Mesenchymal stem cell (in vitro differentiated cells and primary cell): ENCODE measurements at regions not wholly inside any gene's neighbourhood (a gene's known extent, or its start where the extent isn't known, plus 50 kb on each side); places are given as distances from the start of the nearest gene placed in this dataset.
A peak's percentile ranks its signal among the peaks of the same experiment; 100 is the strongest.

Experiments
- DNase-seq: peaks from one replicate; pipeline ENCODE4 v3.0.0-alpha.2; 2013
- H2AFZ ChIP-seq: one replicate; pipeline ENCODE4 v1.6.1; 2013; ENCODE audit warnings: low read depth, mild to moderate bottlenecking, control low read depth, inconsistent platforms, low read length, moderate library complexity
- H2AK5ac ChIP-seq: 2 replicates; pipeline ENCODE4 v1.6.1; 2013; ENCODE audit warnings: low read length, moderate library complexity, mild to moderate bottlenecking, inconsistent platforms; ENCODE audit not compliant: severe bottlenecking
- H2BK120ac ChIP-seq: one replicate; pipeline ENCODE4 v1.6.1; 2013; ENCODE audit warnings: low read depth, mild to moderate bottlenecking, inconsistent platforms, low read length, moderate library complexity
- H2BK12ac ChIP-seq, 2 experiments: one replicate each; pipeline ENCODE4 v1.6.1; 2013; ENCODE audit warnings: inconsistent platforms in 2 of 2, low read length in 2 of 2, mild to moderate bottlenecking in 2 of 2, moderate library complexity in 2 of 2, control low read depth in 1 of 2
- H2BK15ac ChIP-seq: one replicate; pipeline ENCODE4 v1.6.1; 2013; ENCODE audit warnings: mild to moderate bottlenecking, low read depth, inconsistent platforms; ENCODE audit not compliant: poor library complexity, severe bottlenecking
- H2BK5ac ChIP-seq: 2 replicates; pipeline ENCODE4 v1.6.1; 2013; ENCODE audit warnings: low read depth, mild to moderate bottlenecking, low read length, control low read depth, inconsistent platforms; ENCODE audit not compliant: poor library complexity, severe bottlenecking
- H3K14ac ChIP-seq, 2 experiments: one replicate each; pipeline ENCODE4 v1.6.1; 2013; ENCODE audit warnings: inconsistent platforms in 2 of 2, low read length in 2 of 2, control low read depth in 1 of 2, mild to moderate bottlenecking in 1 of 2, moderate library complexity in 1 of 2
- H3K18ac ChIP-seq, 2 experiments: one replicate each; pipeline ENCODE4 v1.6.1; 2013; ENCODE audit warnings: inconsistent platforms in 2 of 2, low read length in 2 of 2, control low read depth in 1 of 2, low read depth in 1 of 2, mild to moderate bottlenecking in 1 of 2
- H3K23ac ChIP-seq, 2 experiments: one replicate each; pipeline ENCODE4 v1.6.1; 2013; ENCODE audit warnings: inconsistent platforms in 2 of 2, low read length in 2 of 2, mild to moderate bottlenecking in 2 of 2, moderate library complexity in 2 of 2, control low read depth in 1 of 2
- H3K27ac ChIP-seq: 2 replicates; pipeline ENCODE4 v1.5.1; 2013; ENCODE audit warnings: mild to moderate bottlenecking, moderate library complexity, low read length, control low read depth, inconsistent platforms; ENCODE audit not compliant: poor library complexity, severe bottlenecking
- H3K27me3 ChIP-seq, 2 experiments: 2 replicates each; pipeline versions ENCODE4 v1.6.1 to v1.7.0; 2013; ENCODE audit warnings: low read length in 2 of 2, mild to moderate bottlenecking in 2 of 2, moderate library complexity in 2 of 2, control low read depth in 1 of 2, inconsistent platforms in 1 of 2; ENCODE audit not compliant: control insufficient read depth in 1 of 2, insufficient read depth in 1 of 2
- H3K36me3 ChIP-seq, 2 experiments: 2 replicates each; pipeline versions ENCODE4 v1.6.1 to v1.7.0; 2013; ENCODE audit warnings: low read length in 2 of 2, control low read depth in 1 of 2, inconsistent platforms in 1 of 2, low read depth in 1 of 2, mild to moderate bottlenecking in 1 of 2; ENCODE audit not compliant: insufficient read depth in 2 of 2, control insufficient read depth in 1 of 2
- H3K4ac ChIP-seq, 2 experiments: one replicate each; pipeline ENCODE4 v1.6.1; 2013; ENCODE audit warnings: inconsistent platforms in 2 of 2, low read length in 2 of 2, mild to moderate bottlenecking in 2 of 2, moderate library complexity in 2 of 2, control low read depth in 1 of 2, low read depth in 1 of 2
- H3K4me1 ChIP-seq: 2 replicates; pipeline ENCODE4 v1.6.1; 2013; ENCODE audit warnings: low read depth, low read length, control low read depth; ENCODE audit not compliant: control insufficient read depth, insufficient read depth
- H3K4me2 ChIP-seq: 2 replicates; pipeline ENCODE4 v1.6.1; 2013; ENCODE audit warnings: low read length, mild to moderate bottlenecking, inconsistent platforms; ENCODE audit not compliant: poor library complexity, severe bottlenecking
- H3K4me3 ChIP-seq, 2 experiments: 2 replicates each; pipeline versions ENCODE4 v1.5.1 to v1.7.0; 2013; ENCODE audit warnings: low read length in 2 of 2, mild to moderate bottlenecking in 2 of 2, control low read depth in 1 of 2, low read depth in 1 of 2; ENCODE audit not compliant: insufficient read depth in 1 of 2
- H3K79me1 ChIP-seq: replicated peaks from 2 replicates; pipeline ENCODE4 v1.6.1; 2013; ENCODE audit warnings: mild to moderate bottlenecking, control low read depth, low read length, inconsistent platforms; ENCODE audit not compliant: poor library complexity, severe bottlenecking
- H3K9ac ChIP-seq: 2 replicates; pipeline ENCODE4 v1.7.0; 2013; ENCODE audit warnings: mild to moderate bottlenecking, low read length, moderate library complexity
- H3K9me3 ChIP-seq: 2 replicates; pipeline ENCODE4 v1.7.0; 2013; ENCODE audit warnings: mild to moderate bottlenecking, low read length; ENCODE audit not compliant: control insufficient read depth
- H4K8ac ChIP-seq: one replicate; pipeline ENCODE4 v1.6.1; 2013; ENCODE audit warnings: inconsistent platforms, mild to moderate bottlenecking, low read length, moderate library complexity
- H4K91ac ChIP-seq: one replicate; pipeline ENCODE4 v1.6.1; 2013; ENCODE audit warnings: mild to moderate bottlenecking, low read length, inconsistent platforms
- WGBS: methylation state at CpG from one replicate; pipeline ENCODE4 v1.1.7; 2013; ENCODE audit warnings: mixed read lengths; 5-methylcytosine and 5-hydroxymethylcytosine counted together

DNA sequence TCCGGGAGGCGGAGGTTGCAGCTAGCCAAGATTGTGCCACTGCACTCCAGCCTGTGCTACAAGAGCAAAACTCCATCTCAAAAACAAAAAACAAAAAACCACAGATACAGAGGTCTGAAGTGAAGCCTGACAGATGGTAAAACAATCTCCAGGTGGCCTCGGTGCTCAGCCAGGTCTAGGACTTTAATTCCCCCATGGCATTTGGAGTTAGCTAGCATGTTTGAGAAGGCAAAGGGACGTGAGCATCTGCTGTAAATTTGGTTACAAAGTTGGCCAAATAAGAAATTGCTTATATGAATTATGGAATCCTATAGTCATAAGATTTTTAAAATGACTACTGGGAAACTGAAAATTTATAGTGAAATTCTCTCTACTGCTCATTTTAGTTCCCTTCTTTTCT is 98.3 kb upstream of the FMN2 start:
- no peak overlapping the region for H2BK15ac ChIP-seq
- WGBS: 86% methylated on average over 3 of the region's 4 CpGs

DNA sequence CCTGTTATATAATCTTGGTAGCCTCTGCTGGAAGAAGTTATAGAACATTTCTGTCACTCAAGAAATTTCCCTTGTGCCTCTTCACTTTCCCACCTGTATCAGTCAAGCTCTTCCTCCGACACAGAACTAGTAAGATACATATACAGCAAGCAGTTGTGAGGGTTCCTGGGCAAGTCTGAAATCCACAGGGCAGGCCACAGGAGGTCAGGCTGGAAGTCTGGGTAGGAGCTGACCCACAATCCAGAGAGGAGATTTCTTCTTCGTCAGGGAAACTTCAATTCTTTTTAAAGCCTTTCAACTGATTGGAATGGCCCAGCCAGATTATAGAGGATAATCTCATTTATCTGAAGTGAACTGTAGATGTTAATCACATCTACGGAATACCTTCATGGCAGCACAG is 96.4 kb upstream of the FMN2 start:
- H2AFZ ChIP-seq: no peak overlapping the region
- no peak overlapping the region for H3K4me3 ChIP-seq
- H3K27me3 ChIP-seq: peaks cover 6 to 78% of the 10 kb centered on the region in 2 experiments
- H2AK5ac ChIP-seq: no peak overlapping the region
- no peak overlapping the region for H3K4me2 ChIP-seq
- 43% methylated on average over 1 of the region's 3 CpGs for WGBS
- H3K4me1 ChIP-seq: no peaks in the 10 kb centered on the region
- H3K9me3 ChIP-seq: no peaks in the 10 kb centered on the region
- no peak overlapping the region for H4K8ac ChIP-seq
- no peaks in the 10 kb centered on the region for H3K79me1 ChIP-seq
- H3K23ac ChIP-seq: no peak overlapping the region
- no peak for DNase-seq
- no peaks in the 10 kb centered on the region for H3K36me3 ChIP-seq
- H3K4ac ChIP-seq: no peak overlapping the region
- no peak overlapping the region for H3K18ac ChIP-seq
- no peak overlapping the region for H2BK12ac ChIP-seq
- no peak overlapping the region for H3K14ac ChIP-seq
- H2BK120ac ChIP-seq: no peak overlapping the region
- H2BK5ac ChIP-seq: no peak overlapping the region
- H3K27ac ChIP-seq: no peak overlapping the region
- no peak overlapping the region for H4K91ac ChIP-seq
- H2BK15ac ChIP-seq: no peak overlapping the region
- no peak overlapping the region for H3K9ac ChIP-seq

More for the DNA sequence above, 98.3 kb upstream of the FMN2 start:
- no peak overlapping the region for H4K91ac ChIP-seq
- H2BK5ac ChIP-seq: no peak overlapping the region
- H2AFZ ChIP-seq: no peak overlapping the region
- H3K36me3 ChIP-seq: no peaks in the 10 kb centered on the region
- H3K27ac ChIP-seq: no peak overlapping the region
- H3K4ac ChIP-seq: no peak overlapping the region
- H4K8ac ChIP-seq: no peak overlapping the region
- H3K23ac ChIP-seq: no peak overlapping the region
- H3K9ac ChIP-seq: no peak overlapping the region
- H3K4me3 ChIP-seq: no peak overlapping the region
- H2BK12ac ChIP-seq: no peak overlapping the region
- H2AK5ac ChIP-seq: no peak overlapping the region
- no peaks in the 10 kb centered on the region for H3K4me1 ChIP-seq
- no peak overlapping the region for H3K14ac ChIP-seq
- H3K9me3 ChIP-seq: no peaks in the 10 kb centered on the region
- no peak overlapping the region for H3K4me2 ChIP-seq
- no peaks in the 10 kb centered on the region for H3K79me1 ChIP-seq
- H3K27me3 ChIP-seq: peaks cover 8 to 76% of the 10 kb centered on the region in 2 experiments
- H2BK120ac ChIP-seq: no peak overlapping the region
- DNase-seq: no peak
- H3K18ac ChIP-seq: no peak overlapping the region

DNA sequence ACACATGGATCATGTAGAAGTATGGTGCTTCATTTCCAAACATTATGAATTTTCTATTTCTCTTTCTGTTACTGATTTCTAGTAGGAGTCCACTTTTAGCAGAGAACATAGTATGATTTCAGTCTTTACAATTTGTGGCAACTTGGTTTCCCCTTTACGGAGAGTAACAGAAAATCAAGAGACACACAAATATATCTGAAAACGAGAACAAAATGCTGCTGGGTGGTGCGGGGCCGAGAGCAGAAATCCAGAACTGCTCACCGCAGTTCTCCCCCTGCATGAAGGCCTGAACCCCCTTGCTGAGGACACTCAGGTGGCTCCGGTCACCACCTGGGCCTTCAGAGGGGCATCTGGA is 94.5 kb upstream of the FMN2 start:
- Histone ChIP-seq H3K36me3 (no peaks in the 10 kb centered on the region), H2AK5ac (no peak overlapping the region), H2BK12ac (no peak overlapping the region), H3K4ac (no peak overlapping the region), H2BK15ac (no peak overlapping the region), H2BK5ac (no peak overlapping the region), H4K8ac (no peak overlapping the region), H3K9ac (no peak overlapping the region), H3K4me3 (no peak overlapping the region), H2BK120ac (no peak overlapping the region), H3K18ac (no peak overlapping the region), H3K79me1 (no peaks in the 10 kb centered on the region), H4K91ac (no peak overlapping the region), H2AFZ (no peak overlapping the region), H3K4me1 (no peaks in the 10 kb centered on the region), H3K27me3 (peaks cover 3 to 71% of the 10 kb centered on the region in 2 experiments), H3K4me2 (no peak overlapping the region), H3K9me3 (no peaks in the 10 kb centered on the region), H3K14ac (no peak overlapping the region), H3K27ac (no peak overlapping the region), H3K23ac (no peak overlapping the region)
- WGBS: 96% methylated on average over 6 of the region's 6 CpGs
- DNase-seq: no peak

DNA sequence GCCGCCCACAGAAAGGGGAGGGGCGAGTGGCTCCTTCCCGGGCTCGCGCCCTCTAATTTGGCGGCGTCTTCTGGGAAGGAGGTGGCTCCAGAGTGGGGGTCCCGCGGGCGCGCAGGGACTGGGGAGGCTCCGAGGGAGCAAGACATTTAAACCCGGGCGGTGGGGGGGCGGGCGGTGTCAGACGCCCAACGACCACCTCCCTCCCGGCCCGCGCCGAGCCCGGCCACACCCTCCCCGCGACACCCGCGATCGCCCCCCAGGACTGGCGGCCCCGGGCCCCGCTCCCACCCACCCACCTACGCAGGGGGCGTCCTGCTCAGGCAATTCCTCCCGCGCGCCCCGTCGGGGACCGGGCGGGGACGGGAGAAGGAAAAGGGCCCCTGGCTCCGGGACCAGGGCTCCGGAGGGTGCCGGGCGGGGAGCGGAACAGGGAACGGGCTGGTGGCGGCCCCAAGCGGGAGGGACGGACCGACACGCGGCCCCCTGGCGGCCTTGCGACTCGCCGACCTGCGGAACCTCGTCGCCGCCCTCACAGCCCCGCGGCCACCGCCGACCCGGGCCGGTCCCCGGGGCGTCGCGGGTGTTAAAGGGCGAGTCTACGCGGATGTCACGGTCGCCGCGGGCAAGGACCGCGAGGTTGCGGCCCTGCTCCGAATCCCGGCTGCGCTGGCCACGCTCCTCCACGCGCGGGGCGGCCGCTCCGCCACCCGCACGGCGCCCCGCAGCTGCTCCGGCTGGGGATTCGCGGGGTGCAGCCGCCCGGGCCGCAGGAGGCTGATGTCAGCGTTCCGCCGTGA is 94.0 kb upstream of the FMN2 start:
- Histone ChIP-seq H2AK5ac (no peak overlapping the region), H3K36me3 (no peaks in the 10 kb centered on the region), H3K4me2 (no peak overlapping the region), H3K4ac (no peak overlapping the region), H4K8ac (no peak overlapping the region), H3K27ac (no peak overlapping the region), H3K4me1 (no peaks in the 10 kb centered on the region), H3K27me3 (peaks cover 3 to 66% of the 10 kb centered on the region in 2 experiments), H2BK15ac (no peak overlapping the region), H3K4me3 (peak overlapping the region in 1 of 2 experiments; percentile 68), H3K9me3 (no peaks in the 10 kb centered on the region), H3K79me1 (no peaks in the 10 kb centered on the region), H4K91ac (no peak overlapping the region), H3K14ac (no peak overlapping the region), H2AFZ (no peak overlapping the region), H3K9ac (peak overlapping the region; percentile 32), H3K18ac (no peak overlapping the region), H2BK120ac (no peak overlapping the region), H2BK5ac (no peak overlapping the region), H2BK12ac (no peak overlapping the region), H3K23ac (no peak overlapping the region)
- DNase-seq: no peak
- 97% methylated on average over 82 of the region's 104 CpGs for WGBS
